OCI-LY1 (cell line): ENCODE measurements at regions not wholly inside any gene's neighbourhood (a gene's known extent, or its start where the extent isn't known, plus 50 kb on each side); places are given as distances from the start of the nearest gene placed in this dataset.

ENCODE experiments used
- H2AFZ ChIP-seq: fragments of 200-600 bp; sonication (generic), shearing (Covaris generic); 2 replicates; pipeline ENCODE4 v1.6.0; 2014; ENCODE audit warnings: antibody characterized with exemption, mild to moderate bottlenecking, low read length
- H3F3A ChIP-seq: fragments of 200-600 bp; sonication (generic), shearing (Covaris generic); 2 replicates; pipeline ENCODE4 v1.6.0; 2014; ENCODE audit warnings: mild to moderate bottlenecking, antibody characterized with exemption, low read length, moderate library complexity; ENCODE audit not compliant: insufficient read depth
- H3K27ac ChIP-seq: fragments of 200-600 bp; sonication (generic); 2 replicates; pipeline ENCODE4 v1.5.1; 2014; ENCODE audit warnings: low read length, mixed run types, mild to moderate bottlenecking, low read depth; ENCODE audit not compliant: poor library complexity, severe bottlenecking
- H3K27me3 ChIP-seq: fragments of 200-600 bp; sonication (generic); 2 replicates; pipeline ENCODE4 v1.6.0; 2014; ENCODE audit warnings: antibody characterized with exemption, mild to moderate bottlenecking, low read length, moderate library complexity; ENCODE audit not compliant: insufficient read depth
- H3K36me3 ChIP-seq: fragments of 200-600 bp; sonication (generic); 2 replicates; pipeline ENCODE4 v1.6.1; 2014; ENCODE audit warnings: mild to moderate bottlenecking, antibody characterized with exemption, low read length, moderate library complexity, mixed read lengths; ENCODE audit not compliant: insufficient read depth
- H3K4me1 ChIP-seq: fragments of 200-600 bp; sonication (generic); 2 replicates; pipeline ENCODE4 v1.5.1; 2014; ENCODE audit warnings: mild to moderate bottlenecking, low read length, moderate library complexity; ENCODE audit not compliant: insufficient read depth, severe bottlenecking
- H3K4me2 ChIP-seq: fragments of 200-600 bp; sonication (generic), shearing (Covaris generic); 2 replicates; pipeline ENCODE4 v1.6.1; 2014; ENCODE audit warnings: low read length
- H3K4me3 ChIP-seq: fragments of 200-600 bp; sonication (generic); 2 replicates; pipeline ENCODE4 v1.5.1; 2014; ENCODE audit warnings: low read length, low read depth, mild to moderate bottlenecking, mixed read lengths; ENCODE audit not compliant: poor library complexity, severe bottlenecking
- H3K79me2 ChIP-seq: fragments of 200-600 bp; shearing (Covaris generic); 2 replicates; pipeline ENCODE4 v1.6.1; 2016; ENCODE audit warnings: mixed run types, low read length, mixed read lengths; ENCODE audit not compliant: insufficient read depth
- H3K9ac ChIP-seq: fragments of 200-600 bp; sonication (generic), shearing (Covaris generic); 2 replicates; pipeline ENCODE4 v1.6.1; 2014; ENCODE audit warnings: mild to moderate bottlenecking, low read length, mixed read lengths
- H3K9me2 ChIP-seq: fragments of 200-600 bp; sonication (generic), shearing (Covaris generic); 2 replicates; pipeline ENCODE4 v1.6.1; 2014; ENCODE audit warnings: low read depth, mild to moderate bottlenecking, low read length, mixed read lengths
- H3K9me3 ChIP-seq: fragments of 200-600 bp; shearing (Covaris generic); 2 replicates; pipeline ENCODE4 v1.6.1; 2014; ENCODE audit warnings: low read length, mixed read lengths
- H4K20me1 ChIP-seq: fragments of 200-600 bp; sonication (generic), shearing (Covaris generic); 2 replicates; pipeline ENCODE4 v1.6.0; 2016; ENCODE audit warnings: mild to moderate bottlenecking, low read length; ENCODE audit not compliant: insufficient read depth
- EZH2 ChIP-seq: fragments of 200-600 bp; sonication (generic), shearing (Covaris generic); IDR thresholded peaks from 2 replicates; pipeline ENCODE4 v1.8.0; 2017; ENCODE audit warnings: borderline replicate concordance, mixed run types, mild to moderate bottlenecking, antibody characterized with exemption, low read length, moderate library complexity, mixed read lengths
- TF ChIP-seq, protein P1 (sequence below): fragments of 200-600 bp; sonication (generic), shearing (Covaris generic); IDR thresholded peaks from 2 replicates; pipeline ENCODE4 v1.5.1; 2017; ENCODE audit warnings: mild to moderate bottlenecking, antibody characterized with exemption, low read length, moderate library complexity, mixed read lengths

DNA sequence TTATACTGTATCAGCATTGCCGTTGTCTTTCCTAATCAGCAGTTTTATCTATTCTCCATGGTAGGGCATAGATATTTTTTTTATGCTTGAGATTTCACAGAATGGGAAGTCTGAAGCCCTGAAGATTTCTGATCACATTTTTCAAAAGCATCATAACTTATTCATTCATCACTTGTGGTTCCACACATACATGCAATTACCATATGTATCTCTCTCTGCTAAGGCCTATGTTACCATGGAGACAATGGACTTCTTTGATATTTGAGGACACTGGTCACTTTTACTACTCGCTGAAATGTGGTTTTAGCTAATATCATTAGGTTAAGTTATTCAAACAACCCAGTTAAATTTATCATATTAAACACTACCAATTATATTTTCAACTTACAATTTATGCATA, 1827.0 kb downstream of the MRPL39 start:
- Histone ChIP-seq H3K79me2 (no peaks in the 10 kb centered on the region), H3K4me2 (no peak overlapping the region), H3K27ac (no peak overlapping the region), H3K4me1 (no peaks in the 10 kb centered on the region), H3F3A (no peaks in the 10 kb centered on the region), H3K36me3 (no peaks in the 10 kb centered on the region), H3K9me2 (no peaks in the 10 kb centered on the region), H3K4me3 (no peak overlapping the region), H3K9me3 (no peaks in the 10 kb centered on the region), H4K20me1 (no peaks in the 10 kb centered on the region), H3K27me3 (no peaks in the 10 kb centered on the region), H3K9ac (no peak overlapping the region), H2AFZ (no peak overlapping the region)
- TF ChIP-seq, protein P1, sequence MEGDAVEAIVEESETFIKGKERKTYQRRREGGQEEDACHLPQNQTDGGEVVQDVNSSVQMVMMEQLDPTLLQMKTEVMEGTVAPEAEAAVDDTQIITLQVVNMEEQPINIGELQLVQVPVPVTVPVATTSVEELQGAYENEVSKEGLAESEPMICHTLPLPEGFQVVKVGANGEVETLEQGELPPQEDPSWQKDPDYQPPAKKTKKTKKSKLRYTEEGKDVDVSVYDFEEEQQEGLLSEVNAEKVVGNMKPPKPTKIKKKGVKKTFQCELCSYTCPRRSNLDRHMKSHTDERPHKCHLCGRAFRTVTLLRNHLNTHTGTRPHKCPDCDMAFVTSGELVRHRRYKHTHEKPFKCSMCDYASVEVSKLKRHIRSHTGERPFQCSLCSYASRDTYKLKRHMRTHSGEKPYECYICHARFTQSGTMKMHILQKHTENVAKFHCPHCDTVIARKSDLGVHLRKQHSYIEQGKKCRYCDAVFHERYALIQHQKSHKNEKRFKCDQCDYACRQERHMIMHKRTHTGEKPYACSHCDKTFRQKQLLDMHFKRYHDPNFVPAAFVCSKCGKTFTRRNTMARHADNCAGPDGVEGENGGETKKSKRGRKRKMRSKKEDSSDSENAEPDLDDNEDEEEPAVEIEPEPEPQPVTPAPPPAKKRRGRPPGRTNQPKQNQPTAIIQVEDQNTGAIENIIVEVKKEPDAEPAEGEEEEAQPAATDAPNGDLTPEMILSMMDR: no peak
- TF ChIP-seq EZH2: no peak

DNA sequence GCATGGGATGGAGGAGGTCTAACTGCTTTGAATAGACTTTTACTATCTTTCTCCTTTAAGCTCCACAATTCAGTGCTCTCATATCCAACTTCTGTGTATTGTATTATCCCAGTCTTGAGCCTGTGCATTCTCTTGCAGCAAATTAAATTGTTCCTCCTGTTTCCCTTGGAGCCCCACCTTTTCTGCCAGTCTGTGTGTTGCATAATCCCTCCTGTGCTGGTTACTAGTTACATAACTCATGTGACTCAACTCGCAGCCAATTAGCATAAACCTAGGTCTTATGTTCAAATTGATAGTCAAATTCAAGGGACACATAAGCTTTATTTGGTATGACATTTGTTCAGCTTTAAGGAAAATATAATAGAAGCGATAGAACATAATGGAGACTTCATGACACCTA, 1863.5 kb downstream of the MRPL39 start:
- no peak overlapping the region for H3K9ac ChIP-seq
- no peaks in the 10 kb centered on the region for H3K9me2 ChIP-seq
- H3K4me3 ChIP-seq: no peak overlapping the region
- TF ChIP-seq EZH2: no peak
- TF ChIP-seq, protein P1: no peak
- no peak overlapping the region for H3K4me2 ChIP-seq
- H3K4me1 ChIP-seq: no peaks in the 10 kb centered on the region
- H2AFZ ChIP-seq: no peak overlapping the region
- no peaks in the 10 kb centered on the region for H3K79me2 ChIP-seq
- no peak overlapping the region for H3K27ac ChIP-seq
- H3K9me3 ChIP-seq: no peaks in the 10 kb centered on the region
- H3K27me3 ChIP-seq: no peaks in the 10 kb centered on the region
- H3F3A ChIP-seq: no peaks in the 10 kb centered on the region
- no peaks in the 10 kb centered on the region for H4K20me1 ChIP-seq
- H3K36me3 ChIP-seq: no peaks in the 10 kb centered on the region

DNA sequence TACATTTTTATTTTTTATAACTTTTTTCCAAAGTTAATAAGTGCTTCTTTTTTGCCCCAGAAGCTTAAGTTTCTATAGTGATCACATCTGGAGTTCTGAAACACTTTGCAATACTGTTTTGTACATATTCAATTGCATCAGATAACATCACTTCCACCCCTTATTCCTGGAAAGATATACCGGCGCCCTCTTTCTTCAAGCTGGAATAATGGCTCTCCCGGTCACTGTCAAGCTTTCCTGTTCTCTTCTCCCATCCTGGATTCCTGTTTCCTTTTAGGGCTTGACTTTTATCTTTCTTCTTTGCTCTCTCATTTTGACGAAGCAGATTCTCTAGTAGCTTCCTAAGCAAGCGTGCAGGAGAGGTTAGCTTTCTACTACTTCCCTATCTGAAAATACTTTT, 1866.8 kb downstream of the MRPL39 start:
- Histone ChIP-seq H2AFZ (no peak overlapping the region), H3K4me2 (no peak overlapping the region), H3K9me2 (no peaks in the 10 kb centered on the region), H4K20me1 (no peaks in the 10 kb centered on the region), H3K4me3 (no peak overlapping the region), H3K79me2 (no peaks in the 10 kb centered on the region), H3K9ac (no peak overlapping the region), H3F3A (no peaks in the 10 kb centered on the region; the same call in 1 of the 2 replicates), H3K27ac (no peak overlapping the region), H3K36me3 (no peaks in the 10 kb centered on the region), H3K9me3 (no peaks in the 10 kb centered on the region), H3K27me3 (no peaks in the 10 kb centered on the region), H3K4me1 (no peaks in the 10 kb centered on the region)
- no peak for TF ChIP-seq EZH2
- TF ChIP-seq, protein P1: no peak
